Esophagus mucosa (tissue), 1 donor: ENCODE measurements at regions not wholly inside any gene's neighbourhood (a gene's known extent, or its start where the extent isn't known, plus 50 kb on each side); places are given as distances from the start of the nearest gene placed in this dataset.
"Not testable (repeated sequence)": the region's sequence is repeated elsewhere in the genome, so short reads cannot be mapped to it uniquely, and the experiment has no call there.

Source experiments
- ATAC-seq: fragments of 200-7000 bp; cut with Tn5 transposase; one replicate; pipeline ENCODE4 v1.9.1; 2020
- donor health status: DM: yes; HTN: yes; CAD: no.

DNA sequence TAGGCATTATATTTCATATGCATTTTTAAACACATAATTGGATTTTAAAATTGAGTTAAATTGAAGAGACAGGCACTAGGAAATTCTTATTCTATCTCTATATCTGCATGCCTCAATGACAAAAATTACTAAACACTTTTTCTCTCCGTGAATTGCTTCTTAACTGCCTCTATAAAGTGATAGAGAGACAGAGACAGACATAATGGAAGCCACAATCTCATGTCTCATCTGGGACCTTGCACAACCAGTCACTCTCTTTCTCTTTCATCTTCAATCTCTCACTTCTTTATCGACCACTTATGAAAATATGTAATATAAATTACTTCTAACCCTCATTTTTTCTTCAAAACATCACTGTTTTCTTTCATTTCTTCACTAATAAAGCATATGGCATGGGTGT lies 238.9 kb upstream of the ZNF804A start:
- no peak for ATAC-seq

- ATAC-seq: no peak
Measured at GRCh38 chr2:184363213-184363612, 235.1 kb upstream of the ZNF804A start.

- no peak for ATAC-seq
Measured at GRCh38 chr2:184367211-184367610, 231.1 kb upstream of the ZNF804A start.

DNA sequence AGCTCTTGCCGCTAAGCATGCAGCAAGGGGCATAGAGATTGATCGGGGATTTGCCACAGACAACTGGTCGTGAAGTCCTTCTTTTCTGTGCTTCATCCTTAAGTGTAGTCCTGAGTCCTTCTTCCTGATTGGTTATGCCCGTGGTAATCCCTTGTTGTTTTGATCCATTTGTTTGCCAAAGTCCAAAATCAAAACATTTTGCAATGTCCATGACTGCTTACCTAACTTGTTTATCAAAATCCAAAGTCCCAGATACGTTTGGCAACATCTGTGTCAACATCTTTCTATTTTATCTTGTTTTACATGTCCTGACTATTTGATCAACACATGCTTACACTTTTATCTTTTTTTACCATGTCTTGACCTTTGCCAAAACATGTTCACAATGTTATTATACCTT lies 229.0 kb upstream of the ZNF804A start:
- ATAC-seq: no peak

GRCh38 chr2:184370954-184371353 lies 227.4 kb upstream of the ZNF804A start:
- ATAC-seq: no peak

GRCh38 chr2:184371641-184372040 lies 226.7 kb upstream of the ZNF804A start:
- ATAC-seq: no peak

- ATAC-seq: no peak
Measured at GRCh38 chr2:184372484-184372883, 225.8 kb upstream of the ZNF804A start.

GRCh38 chr2:184394642-184395041 lies 203.7 kb upstream of the ZNF804A start:
- no peak for ATAC-seq

GRCh38 chr2:184402381-184402780 lies 195.9 kb upstream of the ZNF804A start:
- ATAC-seq: no peak

DNA sequence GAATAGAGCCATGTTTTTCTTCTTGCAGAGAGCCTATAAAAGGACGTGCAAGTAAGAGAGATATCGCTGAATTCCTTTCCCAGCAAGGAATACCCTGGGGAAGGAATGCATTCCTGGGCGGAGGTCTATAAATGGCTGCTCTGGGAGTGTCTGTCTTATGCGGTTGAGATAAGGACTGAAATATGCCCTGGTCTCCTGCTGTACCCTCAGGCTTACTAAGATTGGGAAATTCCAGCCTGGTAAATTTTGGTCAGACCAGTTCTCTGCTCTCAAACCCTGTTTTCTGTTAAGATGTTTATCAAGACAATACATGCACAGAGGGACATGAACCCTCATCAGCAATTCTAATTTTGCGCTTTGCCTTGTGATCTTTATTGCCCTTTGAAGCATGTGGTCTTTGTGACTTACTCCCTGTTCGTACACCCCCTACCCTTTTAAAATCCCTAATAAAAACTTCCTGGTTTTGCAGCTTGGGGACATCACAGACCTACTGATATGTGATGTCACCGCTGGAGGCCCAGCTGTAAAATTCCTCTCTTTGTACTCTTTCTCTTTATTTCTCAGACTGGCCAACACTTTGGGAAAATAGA lies 191.2 kb upstream of the ZNF804A start:
- not testable (repeated sequence) for ATAC-seq

DNA sequence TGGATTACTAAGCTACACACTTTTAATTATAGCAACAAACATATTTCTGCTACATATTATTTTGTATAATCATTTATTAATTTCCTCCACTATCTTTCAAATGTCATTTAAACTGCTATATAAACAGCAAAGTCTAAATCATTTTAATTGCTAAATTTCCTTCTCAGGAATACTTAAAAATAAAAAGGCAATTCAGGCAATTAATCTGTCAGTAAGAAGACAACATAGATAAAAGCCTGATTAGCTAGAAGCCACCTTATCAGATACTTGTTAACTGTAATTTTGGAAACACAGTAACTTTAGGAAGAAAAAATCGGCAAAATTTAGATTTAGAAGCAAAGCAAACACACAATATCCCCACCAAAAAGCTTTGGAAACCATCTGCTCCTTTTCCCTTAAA lies 188.2 kb upstream of the ZNF804A start:
- ATAC-seq: no peak

GRCh38 chr2:184413221-184413620 lies 185.1 kb upstream of the ZNF804A start:
- no peak for ATAC-seq

GRCh38 chr2:184413671-184414229 lies 184.6 kb upstream of the ZNF804A start:
- no peak for ATAC-seq

GRCh38 chr2:184416146-184416913 lies 182.0 kb upstream of the ZNF804A start:
- no peak for ATAC-seq

DNA sequence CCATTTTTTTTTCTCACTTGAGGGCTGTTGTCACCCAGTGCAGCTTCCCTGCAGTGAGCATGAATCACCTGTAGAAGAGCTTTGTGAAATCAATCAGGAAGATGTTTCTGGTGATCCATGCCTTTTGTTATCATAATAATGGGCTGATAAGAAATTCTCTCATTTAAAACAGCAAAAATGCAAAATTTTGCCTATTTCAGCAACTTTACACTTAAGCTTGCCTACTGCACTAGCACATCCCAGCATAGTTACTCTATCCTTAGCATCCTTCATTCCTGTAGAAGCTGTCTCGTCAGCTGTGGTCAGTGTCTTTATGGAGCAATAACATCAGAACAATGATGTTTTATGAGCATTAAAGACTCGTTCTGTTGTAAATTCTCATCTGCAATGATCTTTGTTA lies 178.6 kb upstream of the ZNF804A start:
- ATAC-seq: no peak

- not testable (repeated sequence) for ATAC-seq
Measured at GRCh38 chr2:184421456-184421855, 176.9 kb upstream of the ZNF804A start.

- no peak for ATAC-seq
Measured at GRCh38 chr2:184425083-184425482, 173.2 kb upstream of the ZNF804A start.

GRCh38 chr2:184444217-184444616 lies 154.1 kb upstream of the ZNF804A start:
- ATAC-seq: no peak

GRCh38 chr2:184444623-184445223 lies 153.6 kb upstream of the ZNF804A start:
- ATAC-seq: no peak

DNA sequence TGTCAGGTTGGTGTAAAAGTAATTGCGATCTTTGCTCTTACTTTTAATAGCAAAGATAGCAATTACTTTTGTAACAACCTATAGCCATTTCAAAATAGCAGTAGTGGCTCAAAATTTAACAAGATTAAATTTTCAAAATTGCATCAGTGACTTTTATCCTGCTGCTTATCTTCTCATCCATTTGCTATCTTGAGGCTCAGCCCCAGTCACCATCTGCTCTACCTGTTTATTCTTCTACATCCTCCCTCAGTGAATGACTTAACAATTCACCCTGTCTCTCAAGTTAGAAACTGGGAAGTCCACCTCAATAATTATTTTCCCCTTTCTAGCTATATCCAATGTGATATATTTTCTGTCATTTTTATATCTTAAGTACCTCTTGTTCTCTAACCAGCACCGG lies 148.6 kb upstream of the ZNF804A start:
- ATAC-seq: no peak

- ATAC-seq: no peak
Measured at GRCh38 chr2:184452907-184453306, 145.4 kb upstream of the ZNF804A start.

DNA sequence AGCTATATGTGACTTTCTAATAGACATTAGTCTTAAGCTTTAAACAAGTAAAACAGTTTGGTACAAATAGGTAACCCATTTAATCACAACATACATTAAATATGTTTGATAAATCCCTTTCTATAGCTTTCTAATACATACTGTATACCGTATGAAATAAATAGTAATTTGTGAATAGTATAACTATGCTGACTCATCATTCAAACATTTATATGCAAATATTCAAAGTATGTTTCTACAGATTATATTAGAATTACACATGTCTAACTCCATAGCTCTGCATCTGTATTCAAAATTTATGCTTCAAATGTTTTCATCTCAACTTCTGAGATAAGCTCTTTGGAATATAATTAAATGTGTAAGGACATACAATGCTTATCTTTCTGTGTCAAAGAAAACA lies 142.7 kb upstream of the ZNF804A start:
- ATAC-seq: no peak

DNA sequence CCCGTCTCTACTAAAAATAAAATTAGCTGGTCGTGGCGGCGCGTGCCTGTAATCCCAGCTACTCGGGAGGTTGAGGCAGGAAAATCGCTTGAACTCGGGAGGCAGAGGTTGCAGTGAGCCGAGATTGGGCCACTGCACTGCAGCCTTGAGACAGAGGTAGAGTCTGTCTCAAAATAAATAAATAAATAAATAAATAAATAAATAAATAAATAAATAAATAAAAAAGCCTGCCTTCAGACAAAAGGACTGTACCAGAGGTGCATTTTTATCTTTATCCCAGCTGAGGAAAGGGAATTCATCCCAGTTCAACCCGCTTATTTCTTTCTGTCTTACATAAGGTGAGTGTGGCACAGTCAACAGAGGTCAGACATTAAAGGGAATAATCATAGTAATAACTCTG lies 141.6 kb upstream of the ZNF804A start:
- not testable (repeated sequence) for ATAC-seq
